Astrocyte of the cerebellum (primary cell): ENCODE measurements at regions not wholly inside any gene's neighbourhood (a gene's known extent, or its start where the extent isn't known, plus 50 kb on each side); places are given as distances from the start of the nearest gene placed in this dataset.
A peak's percentile ranks its signal among the peaks of the same experiment; 100 is the strongest.

ENCODE experiments used
- DNase-seq: peaks from one replicate; pipeline ENCODE4 v3.0.0-alpha.2; 2011; ENCODE audit warnings: low read depth
- H3K4me3 ChIP-seq: 2 replicates; pipeline ENCODE4 v1.5.1; 2011; ENCODE audit warnings: mild to moderate bottlenecking, low read depth, low read length, moderate library complexity
- CTCF ChIP-seq: IDR thresholded peaks from 2 replicates; pipeline ENCODE4 v1.5.1; 2012; ENCODE audit warnings: low read length, low read depth, moderate library complexity, mild to moderate bottlenecking; ENCODE audit errors: missing control alignments
- in situ Hi-C: cut with HindIII; loops from 2 replicates; pipeline ENCODE4 v1.10.0; 2017; ENCODE audit warnings: low sequenced_read_pairs

DNA sequence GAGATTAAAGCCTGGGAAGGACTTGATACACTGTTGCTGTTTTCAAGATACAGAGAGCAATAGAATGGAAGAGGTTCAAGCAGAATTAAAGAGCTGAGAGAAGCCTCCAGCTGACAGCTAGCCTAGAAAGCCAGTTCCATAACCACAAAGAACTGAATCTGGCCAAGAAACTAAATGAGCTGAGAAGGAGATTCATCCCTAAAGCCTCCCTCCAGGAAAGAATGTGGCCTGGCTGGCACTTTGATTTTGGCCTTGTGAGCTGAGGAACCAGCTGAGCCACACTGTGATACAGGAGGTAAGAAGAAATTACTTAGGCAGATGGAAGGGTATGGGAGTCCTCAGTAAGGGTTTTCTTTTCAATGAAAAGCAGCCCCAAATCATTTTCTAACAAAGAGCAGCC, 324.1 kb downstream of the PHF14 start:
- TF ChIP-seq CTCF, result no peak
- DNase-seq, result peak; percentile 43
- no peak overlapping the region for H3K4me3 ChIP-seq
- in situ Hi-C loops, result no loop called here

DNA sequence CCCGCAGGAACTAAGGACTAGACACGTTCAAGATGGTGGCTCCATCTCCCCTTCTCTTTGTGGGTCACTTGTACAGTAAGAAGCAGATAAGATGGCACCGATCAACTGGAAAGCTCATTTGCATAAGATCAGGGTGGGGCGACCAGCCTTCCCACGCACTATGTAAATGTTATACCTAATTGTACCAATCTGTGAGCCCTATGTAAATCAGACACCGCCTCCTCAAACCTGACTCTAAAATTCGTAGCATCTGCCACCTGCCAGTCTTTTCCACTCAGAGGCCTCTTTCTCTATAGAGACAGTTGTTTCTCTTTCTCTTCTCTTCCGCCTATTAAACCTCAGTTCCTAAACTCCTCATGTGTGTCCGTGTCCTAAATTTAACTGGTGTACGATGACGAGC, 324.5 kb downstream of the PHF14 start:
- TF ChIP-seq CTCF, result no peak
- DNase-seq, result no peak
- H3K4me3 ChIP-seq, result no peak overlapping the region
- in situ Hi-C loops, result no loop called here

DNA sequence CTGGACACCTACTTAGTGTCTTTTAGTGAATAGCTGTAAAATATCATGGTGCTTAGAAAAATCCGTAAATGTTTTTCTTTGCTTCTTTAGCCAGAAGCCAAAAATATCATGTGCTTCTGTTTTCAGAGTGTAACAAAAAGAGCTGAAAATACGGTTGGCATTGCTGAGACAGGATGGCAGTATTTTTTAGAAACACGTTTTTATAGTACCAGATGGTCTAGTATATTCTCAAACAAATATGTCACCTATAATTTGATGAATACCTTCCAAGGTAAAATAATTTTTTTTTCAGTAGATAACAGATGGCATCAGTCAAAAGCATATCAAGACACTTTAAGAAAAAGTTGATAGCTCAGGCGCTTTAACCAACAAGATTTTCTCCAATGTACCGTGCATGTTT, 326.6 kb downstream of the PHF14 start:
- H3K4me3 ChIP-seq, result no peak overlapping the region
- DNase-seq, result no peak
- no peak for TF ChIP-seq CTCF
- in situ Hi-C loops, result no loop called here

DNA sequence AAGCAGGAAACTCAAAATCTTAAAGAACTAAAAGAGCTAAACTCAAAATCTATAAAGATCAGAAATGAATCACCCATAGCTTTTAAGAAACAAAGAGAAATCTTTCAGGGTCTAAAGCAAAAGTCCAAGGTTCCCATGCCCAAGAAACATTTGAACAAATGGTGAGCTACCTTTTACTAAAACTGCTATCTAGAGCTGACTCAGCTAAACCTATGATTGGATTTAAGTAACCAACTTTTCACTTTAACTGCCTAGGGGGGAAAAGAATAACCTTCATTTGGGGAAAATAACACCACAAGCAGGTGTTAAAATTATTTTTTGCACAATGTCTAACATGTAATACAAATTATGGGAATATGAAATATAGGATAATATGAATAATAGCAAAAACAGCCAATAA, 328.4 kb downstream of the PHF14 start:
- in situ Hi-C loops, result no loop called here
- no peak for DNase-seq
- H3K4me3 ChIP-seq, result no peak overlapping the region
- TF ChIP-seq CTCF, result no peak

DNA sequence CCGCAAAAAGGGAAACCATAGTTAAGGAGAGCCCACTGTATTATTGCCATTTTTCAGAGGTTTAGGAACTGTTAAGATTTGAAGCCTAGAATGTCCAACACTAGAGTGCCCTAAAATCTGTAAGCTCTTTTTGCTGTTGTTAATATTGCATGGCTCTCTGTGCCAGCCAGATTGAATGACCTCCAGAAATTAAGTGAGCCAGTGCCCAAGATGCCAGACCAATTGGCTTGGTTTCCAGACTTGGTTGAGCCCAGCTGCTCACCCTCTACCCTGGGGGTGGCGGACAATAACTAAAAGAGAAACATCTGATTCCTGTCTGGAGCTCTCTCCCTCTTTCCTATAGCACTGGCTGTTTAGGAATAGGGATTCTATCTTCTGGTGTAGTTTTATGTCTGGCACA, 340.1 kb downstream of the PHF14 start:
- DNase-seq, result no peak
- no peak overlapping the region for H3K4me3 ChIP-seq
- in situ Hi-C loops, result no loop called here
- no peak for TF ChIP-seq CTCF

DNA sequence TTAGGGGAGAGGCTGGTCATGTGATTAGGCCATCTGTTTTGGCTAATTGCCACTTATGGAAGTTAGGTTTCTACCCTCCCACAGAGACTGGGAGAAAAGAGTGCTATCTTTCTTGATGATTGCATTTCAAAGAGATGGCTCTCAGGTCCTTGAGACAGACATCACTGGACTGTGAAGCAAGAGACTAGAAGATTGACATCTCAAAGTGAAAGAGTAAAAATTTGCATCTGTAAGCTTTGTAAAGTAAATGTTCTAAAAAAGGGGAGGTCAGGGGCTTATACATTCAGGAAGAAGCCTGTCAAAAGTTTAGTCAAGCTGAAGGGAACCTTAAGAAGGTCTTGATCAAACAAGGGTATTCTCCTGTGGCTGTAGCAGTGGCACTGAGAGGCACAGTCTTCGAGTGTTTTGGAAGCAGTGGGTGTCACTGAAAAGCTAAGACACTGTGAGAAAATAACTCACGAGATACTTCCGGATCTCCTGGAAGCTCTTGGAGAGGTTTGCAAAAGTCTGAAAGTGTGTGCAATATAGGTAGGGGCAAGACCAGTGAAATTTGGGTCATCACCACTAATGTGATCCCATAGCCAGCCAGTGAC, 342.1 kb downstream of the PHF14 start:
- no peak for TF ChIP-seq CTCF
- DNase-seq, result no peak
- in situ Hi-C loops, result no loop called here

DNA sequence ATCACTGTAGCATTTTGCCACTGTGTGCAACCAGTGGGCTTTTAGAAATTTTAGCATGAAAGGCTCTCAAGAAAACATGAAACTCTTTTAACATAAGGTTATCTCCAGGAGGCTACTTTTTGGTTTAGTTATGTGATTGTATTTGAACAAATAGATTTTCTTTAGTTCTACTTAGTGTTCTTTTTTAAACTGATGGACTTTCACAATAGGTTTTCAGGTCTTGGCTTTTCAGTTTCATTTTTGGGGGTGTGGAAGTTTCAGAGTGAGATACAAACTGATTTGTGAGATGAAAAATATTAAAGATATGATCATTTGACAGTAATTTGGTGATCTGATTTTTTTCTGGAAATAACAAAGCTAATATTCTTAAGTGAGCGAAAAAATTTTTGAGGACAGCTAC, 344.1 kb downstream of the PHF14 start:
- DNase-seq, result no peak
- H3K4me3 ChIP-seq, result no peak overlapping the region
- TF ChIP-seq CTCF, result no peak
- in situ Hi-C loops, result no loop called here

More for the DNA sequence above, 342.1 kb downstream of the PHF14 start:
- H3K4me3 ChIP-seq, result no peak overlapping the region
